H1 (cell line): ENCODE measurements at regions not wholly inside any gene's neighbourhood (a gene's known extent, or its start where the extent isn't known, plus 50 kb on each side); places are given as distances from the start of the nearest gene placed in this dataset.

Source experiments
- SP2 ChIP-seq: IDR thresholded peaks from 2 replicates; pipeline ENCODE4 v1.6.1; 2012; ENCODE audit warnings: mild to moderate bottlenecking, low read length, inconsistent platforms

DNA sequence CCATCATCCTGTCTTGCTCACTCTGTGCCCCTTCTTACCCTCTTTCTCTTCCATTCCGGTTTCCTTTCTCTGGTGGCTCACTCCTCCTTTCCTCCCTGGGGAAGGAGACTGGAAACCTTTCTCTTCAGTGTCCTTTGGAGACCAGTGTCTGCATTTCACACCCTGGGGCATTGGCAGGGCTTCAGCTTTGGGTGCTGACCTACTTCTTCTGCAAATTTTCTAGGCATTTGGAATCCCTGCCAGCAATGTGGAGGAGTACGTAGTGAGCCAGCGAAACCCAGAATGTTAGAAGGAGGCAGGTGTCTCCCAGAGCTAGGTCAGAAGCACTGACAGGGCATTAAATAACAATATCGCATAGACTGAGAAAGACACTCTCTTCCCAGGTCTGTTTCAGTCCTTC is 122.2 kb downstream of the SLC28A3 start (continued):
- no peak for TF ChIP-seq SP2
